IPS-NIHi7 (cell line): ENCODE measurements at regions not wholly inside any gene's neighbourhood (a gene's known extent, or its start where the extent isn't known, plus 50 kb on each side); places are given as distances from the start of the nearest gene placed in this dataset.

Experiments used
- DNase-seq: peaks from one replicate; pipeline ENCODE4 v3.0.0; 2012; ENCODE audit warnings: mixed read lengths; ENCODE audit errors: extremely low spot score

GRCh38 chr13:80463673-80464352 lies 122.9 kb upstream of the SPRY2 start:
- DNase-seq: no peak

GRCh38 chr13:80462567-80462966 lies 121.6 kb upstream of the SPRY2 start:
- no peak for DNase-seq

GRCh38 chr13:80462037-80462436 lies 121.1 kb upstream of the SPRY2 start:
- DNase-seq: no peak

GRCh38 chr13:80458543-80458942 lies 117.6 kb upstream of the SPRY2 start:
- DNase-seq: no peak

DNA sequence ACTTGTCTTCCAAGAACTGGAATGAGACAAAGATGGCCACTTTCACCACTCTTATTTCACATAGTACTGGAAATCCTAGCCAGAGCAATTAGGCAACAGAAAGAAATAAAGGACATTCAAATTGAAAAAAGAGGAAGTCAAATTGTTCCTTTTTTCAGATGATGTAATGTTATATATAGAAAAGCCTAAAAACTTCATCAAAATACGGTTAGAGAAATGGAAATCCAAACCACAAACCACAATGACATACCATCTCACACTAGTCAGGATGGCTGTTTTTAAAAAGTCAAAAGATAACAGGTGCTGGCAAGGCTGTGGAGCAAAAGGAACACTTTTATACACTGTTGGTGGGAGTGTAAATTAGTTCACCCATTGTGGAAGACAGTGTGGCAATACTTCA lies 113.3 kb upstream of the SPRY2 start:
- no peak for DNase-seq

- DNase-seq: no peak
Observed at GRCh38 chr13:80452279-80452678, 111.4 kb upstream of the SPRY2 start.

- DNase-seq: no peak
Observed at GRCh38 chr13:80451641-80452040, 110.7 kb upstream of the SPRY2 start.

- no peak for DNase-seq
Observed at GRCh38 chr13:80450386-80450785, 109.5 kb upstream of the SPRY2 start.

DNA sequence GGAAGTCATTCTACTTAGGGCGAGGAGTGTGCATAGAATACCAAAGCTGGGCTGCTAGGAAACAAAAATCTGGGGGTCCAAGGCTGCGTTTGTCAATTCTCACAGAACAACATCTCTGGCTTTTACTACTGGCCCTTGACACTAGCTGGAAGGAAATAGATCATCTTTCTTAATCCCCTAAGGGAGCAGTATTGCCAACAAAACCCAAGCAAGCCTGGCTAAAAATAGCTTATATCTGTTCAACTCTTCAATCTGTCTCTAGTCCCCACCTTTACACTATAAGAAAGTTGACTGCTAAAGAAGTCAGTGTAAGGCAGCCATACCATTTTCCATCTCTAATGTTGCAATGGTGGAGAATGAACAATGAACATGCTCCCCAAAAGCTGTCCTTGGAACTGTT lies 107.8 kb upstream of the SPRY2 start:
- DNase-seq: no peak

GRCh38 chr13:80447747-80448146 lies 106.8 kb upstream of the SPRY2 start:
- no peak for DNase-seq

DNA sequence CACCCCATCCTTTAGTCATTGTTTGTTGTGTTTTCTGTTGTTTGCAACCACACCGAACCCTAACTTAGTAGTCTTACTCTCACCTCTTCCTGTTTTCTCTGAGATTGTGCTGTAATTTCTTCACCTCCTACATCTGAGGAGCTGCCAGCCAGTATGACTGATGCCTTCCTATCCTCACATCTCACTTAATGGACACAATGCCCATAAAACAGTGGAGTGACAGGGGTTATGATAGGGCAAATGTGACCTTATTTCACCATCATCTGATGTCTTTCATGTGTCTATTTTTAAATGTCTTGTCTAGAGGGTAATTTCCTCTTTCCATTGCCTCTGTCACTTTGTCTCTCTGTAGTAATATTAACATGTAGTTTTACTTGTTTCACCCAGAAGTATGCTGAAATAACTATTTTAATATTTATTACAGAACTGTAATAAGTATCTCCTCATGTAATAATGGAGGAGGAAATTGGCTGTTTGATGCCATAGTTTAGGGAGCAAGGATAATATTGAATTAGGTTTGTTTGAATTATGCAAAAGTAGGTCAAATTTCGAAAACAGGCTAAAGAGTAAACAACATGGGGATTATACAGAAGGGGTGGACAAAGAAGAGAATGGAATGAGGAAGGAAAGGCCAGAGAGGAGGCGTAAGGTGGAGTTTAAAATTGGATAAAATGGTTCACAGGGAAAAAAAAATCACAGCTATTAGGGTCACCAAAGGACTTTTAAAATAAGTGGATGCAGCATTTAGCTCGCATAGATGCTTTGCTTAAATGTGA lies 103.5 kb upstream of the SPRY2 start:
- no peak for DNase-seq

DNA sequence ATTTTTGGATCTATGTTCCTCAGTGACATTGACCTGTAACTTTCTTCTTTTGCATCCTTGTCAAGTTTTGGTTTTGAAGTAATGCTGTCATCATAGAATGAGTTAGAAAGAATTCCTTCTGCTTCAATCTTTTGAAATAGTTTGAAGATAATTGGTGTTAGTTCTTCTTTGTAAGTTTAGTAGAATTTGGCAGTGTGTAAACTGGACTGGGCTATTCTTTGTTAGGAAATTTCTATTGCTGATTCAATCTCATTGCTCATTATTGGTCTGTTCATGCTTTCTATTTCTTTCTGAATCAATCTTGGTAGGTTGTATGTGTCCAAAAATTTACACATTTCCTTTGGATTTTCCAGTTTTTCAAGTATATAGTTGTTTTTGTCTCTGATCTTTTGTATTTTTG lies 101.7 kb upstream of the SPRY2 start:
- no peak for DNase-seq

- DNase-seq: no peak
Observed at GRCh38 chr13:80441968-80442367, 101.0 kb upstream of the SPRY2 start.

GRCh38 chr13:80438521-80438920 lies 97.6 kb upstream of the SPRY2 start:
- no peak for DNase-seq

DNA sequence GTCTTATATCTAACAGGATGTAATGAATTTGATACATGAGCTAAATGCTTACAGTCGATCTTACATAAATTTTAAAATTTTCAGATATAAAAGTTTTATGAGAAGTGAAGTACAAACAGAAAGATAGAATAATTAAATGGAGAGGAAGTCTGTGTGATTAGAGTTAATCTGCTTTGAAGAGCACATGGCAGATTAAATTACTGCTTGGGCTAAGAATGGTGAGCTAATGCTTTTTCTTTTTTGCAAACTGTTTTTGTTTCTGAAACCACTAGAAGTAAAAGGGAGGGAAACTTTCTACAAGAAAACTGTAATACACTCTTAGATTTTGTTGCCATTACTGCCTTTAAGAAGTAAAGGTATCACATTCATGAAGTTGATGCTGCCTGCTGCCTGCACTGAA lies 96.3 kb upstream of the SPRY2 start:
- no peak for DNase-seq

DNA sequence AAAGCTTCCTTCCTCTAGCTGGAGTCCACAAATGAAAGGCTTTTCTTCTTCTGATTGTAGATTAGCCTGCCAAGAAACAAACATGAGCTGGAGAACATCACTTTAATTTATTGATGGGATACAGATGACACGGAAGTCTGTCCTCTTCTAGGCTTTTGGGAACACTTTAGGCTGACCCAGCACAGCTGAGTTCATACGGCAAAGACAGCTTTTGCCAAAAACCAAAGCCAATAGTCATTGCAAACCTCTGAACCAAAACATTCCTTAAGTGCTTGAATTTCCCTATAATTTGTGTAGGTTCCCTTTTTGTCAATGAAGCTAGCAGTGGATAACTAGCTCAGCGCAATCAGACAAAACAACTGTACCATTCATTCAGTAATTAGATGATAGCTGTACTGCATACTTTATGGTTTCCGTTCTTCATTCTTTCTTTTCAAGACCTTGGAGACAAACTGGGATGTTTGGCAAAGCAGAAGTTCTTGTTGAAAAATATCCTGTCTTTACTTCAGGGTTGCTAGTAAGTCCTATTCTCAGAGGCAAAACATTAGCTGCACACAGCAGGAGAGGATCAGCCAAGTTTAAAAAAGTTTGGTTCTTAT lies 95.7 kb upstream of the SPRY2 start:
- DNase-seq: no peak

- DNase-seq: no peak
Observed at GRCh38 chr13:80430561-80430960, 89.6 kb upstream of the SPRY2 start.

DNA sequence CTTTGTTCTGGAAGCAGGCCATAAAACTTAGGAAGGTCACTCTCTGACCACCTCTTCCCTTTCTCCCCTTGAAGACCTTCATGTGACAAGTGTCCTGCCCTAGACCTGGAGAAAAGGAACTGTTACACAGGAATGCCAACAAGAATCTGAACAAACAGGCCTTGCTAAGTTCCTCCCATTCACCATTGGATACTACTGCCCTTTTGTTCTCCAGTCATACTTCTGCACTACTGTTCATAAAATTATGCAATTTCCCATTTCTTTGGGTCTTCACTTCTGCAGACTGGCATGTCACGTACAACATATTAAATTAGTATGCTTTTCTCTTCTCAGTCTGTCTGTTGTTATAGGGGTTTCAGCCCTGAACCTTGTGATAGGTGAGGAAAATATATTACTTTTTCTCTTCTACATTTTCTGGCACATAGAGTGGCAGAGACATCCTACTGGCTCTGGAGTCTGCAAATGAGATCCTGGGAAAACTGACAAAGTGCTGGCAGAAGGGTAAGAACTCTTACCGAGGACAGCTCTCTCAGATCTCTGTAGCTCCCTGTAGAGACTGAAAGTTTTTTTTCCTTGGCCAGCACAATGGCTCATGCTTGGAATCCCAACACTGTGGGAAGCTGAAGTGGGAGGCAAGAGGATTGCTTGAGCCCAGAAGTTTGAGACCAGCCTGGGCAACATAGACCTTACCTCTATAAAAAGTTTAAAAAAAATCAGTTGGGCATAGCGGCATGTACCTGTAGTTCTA lies 87.6 kb upstream of the SPRY2 start:
- no peak for DNase-seq

GRCh38 chr13:80419416-80419815 lies 78.5 kb upstream of the SPRY2 start:
- no peak for DNase-seq

GRCh38 chr13:80413611-80414010 lies 72.7 kb upstream of the SPRY2 start:
- no peak for DNase-seq

DNA sequence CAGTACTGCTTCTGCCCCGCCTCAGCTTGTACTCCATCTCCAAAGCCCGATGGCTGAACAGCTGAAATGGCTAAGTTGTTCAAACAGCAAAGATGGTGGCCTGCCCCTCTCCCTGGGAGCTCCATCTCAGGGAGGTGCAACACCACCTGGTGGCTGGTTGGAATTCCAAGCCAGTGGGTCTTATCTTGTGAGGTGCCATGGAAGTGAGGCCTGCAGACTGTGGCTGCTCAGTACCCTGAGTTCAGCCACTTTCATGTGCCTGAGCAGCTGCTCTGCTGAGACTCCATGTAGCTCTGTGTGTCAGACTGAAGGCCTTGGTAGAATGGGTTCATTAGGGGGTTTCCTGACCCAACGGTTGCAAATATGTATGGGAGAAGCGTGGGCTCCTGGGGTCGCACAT lies 67.3 kb upstream of the SPRY2 start:
- no peak for DNase-seq

GRCh38 chr13:80400865-80401426 lies 60.0 kb upstream of the SPRY2 start:
- no peak for DNase-seq
